PC-3 (cell line): ENCODE measurements at regions not wholly inside any gene's neighbourhood (a gene's known extent, or its start where the extent isn't known, plus 50 kb on each side); places are given as distances from the start of the nearest gene placed in this dataset.

Experiments used
- ATAC-seq: fragments of 200-7000 bp; cut with Tn5 transposase; 2 replicates; pipeline ENCODE4 v1.9.1; 2020; ENCODE audit warnings: mild to moderate bottlenecking, moderate library complexity
- BruUV-seq: library from RNA; stranded (reverse); fragments of 400-500 nt; replicated peaks from 2 replicates; lab custom pipeline; 2021; lab: Mats Ljungman, UMichigan
- CTCF ChIA-PET: fragments of 300-600 bp; sonication (Branson Sonifier 250); formaldehyde crosslinking; loops from one replicate; lab custom pipeline; 2022; ENCODE audit warnings: antibody characterized with exemption; lab: Charles Lee
- POLR2A ChIA-PET: fragments of 300-600 bp; sonication (Branson Sonifier 250); formaldehyde crosslinking; loops from one replicate; lab custom pipeline; 2022; ENCODE audit warnings: antibody characterized with exemption; ENCODE audit not compliant: unreplicated experiment; lab: Charles Lee
- DNase-seq: peaks from one replicate; pipeline ENCODE4 v3.0.0-alpha.2; 2015
- H2AFZ ChIP-seq: fragments of 300-600 bp; sonication (generic); 2 replicates; pipeline ENCODE4 v1.6.0; 2016; ENCODE audit warnings: antibody characterized with exemption, low read length
- H3F3A ChIP-seq: fragments of 300-600 bp; sonication (generic); one replicate; pipeline ENCODE4 v1.6.0; 2017; ENCODE audit warnings: antibody characterized with exemption, low read length, control low read depth, mild to moderate bottlenecking; ENCODE audit not compliant: unreplicated experiment
- H3K27ac ChIP-seq: fragments of 300-600 bp; sonication (generic); 2 replicates; pipeline ENCODE4 v1.5.1; 2016; ENCODE audit warnings: mild to moderate bottlenecking, low read length
- H3K27me3 ChIP-seq: fragments of 300-600 bp; sonication (generic); 2 replicates; pipeline ENCODE4 v1.6.1; 2016; ENCODE audit warnings: low read length, mixed read lengths
- H3K36me3 ChIP-seq: fragments of 300-600 bp; sonication (generic); 2 replicates; pipeline ENCODE4 v1.6.1; 2016; ENCODE audit warnings: low read depth, mixed run types, low read length, mixed read lengths
- H3K4me1 ChIP-seq: fragments of 300-600 bp; sonication (generic); 2 replicates; pipeline ENCODE4 v1.5.1; 2016; ENCODE audit warnings: low read length; ENCODE audit not compliant: insufficient read depth
- H3K4me2 ChIP-seq: fragments of 300-600 bp; sonication (generic); 2 replicates; pipeline ENCODE4 v1.6.0; 2016; ENCODE audit warnings: low read length
- H3K4me3 ChIP-seq: fragments of 300-600 bp; sonication (generic); 2 replicates; pipeline ENCODE4 v1.5.1; 2016; ENCODE audit warnings: mild to moderate bottlenecking, low read length, mixed read lengths
- H3K79me2 ChIP-seq: fragments of 300-600 bp; sonication (generic); 2 replicates; pipeline ENCODE4 v1.6.1; 2017; ENCODE audit warnings: low read length, mixed read lengths
- H3K9ac ChIP-seq: fragments of 300-600 bp; sonication (generic); 2 replicates; pipeline ENCODE4 v1.6.0; 2016; ENCODE audit warnings: mild to moderate bottlenecking, low read length
- H3K9me2 ChIP-seq: fragments of 300-600 bp; sonication (generic); replicated peaks from 2 replicates; pipeline ENCODE4 v1.6.1; 2016; ENCODE audit warnings: mixed run types, low read length, mixed read lengths
- H3K9me3 ChIP-seq: fragments of 300-600 bp; sonication (generic); 2 replicates; pipeline ENCODE4 v1.6.1; 2016; ENCODE audit warnings: low read length, mixed read lengths
- H4K20me1 ChIP-seq: fragments of 300-600 bp; sonication (generic); 2 replicates; pipeline ENCODE4 v1.6.1; 2016; ENCODE audit warnings: low read length, mixed read lengths
- EZH2 ChIP-seq: fragments of 300-600 bp; sonication (generic); IDR thresholded peaks from one replicate; pipeline ENCODE4 v1.6.1; 2017; ENCODE audit warnings: antibody characterized with exemption, mild to moderate bottlenecking, low read length; ENCODE audit not compliant: unreplicated experiment
- EZH2phosphoT487 ChIP-seq: fragments of 300-600 bp; sonication (generic); IDR thresholded peaks from 2 replicates; pipeline ENCODE4 v1.6.1; 2018; ENCODE audit warnings: mild to moderate bottlenecking, antibody characterized with exemption, low read length, borderline replicate concordance
- intact Hi-C: fragments of 100-400 bp; cut with micrococcal nuclease; formaldehyde crosslinking; loops from 2 replicates; pipeline ENCODE4 v1.9.0; 2023
- TF ChIP-seq, protein P1 (sequence below): fragments of 300-600 bp; sonication (generic); conservative IDR thresholded peaks from 2 replicates; pipeline ENCODE4 v1.5.1; 2017; ENCODE audit warnings: antibody characterized with exemption, low read depth, mild to moderate bottlenecking, low read length

DNA sequence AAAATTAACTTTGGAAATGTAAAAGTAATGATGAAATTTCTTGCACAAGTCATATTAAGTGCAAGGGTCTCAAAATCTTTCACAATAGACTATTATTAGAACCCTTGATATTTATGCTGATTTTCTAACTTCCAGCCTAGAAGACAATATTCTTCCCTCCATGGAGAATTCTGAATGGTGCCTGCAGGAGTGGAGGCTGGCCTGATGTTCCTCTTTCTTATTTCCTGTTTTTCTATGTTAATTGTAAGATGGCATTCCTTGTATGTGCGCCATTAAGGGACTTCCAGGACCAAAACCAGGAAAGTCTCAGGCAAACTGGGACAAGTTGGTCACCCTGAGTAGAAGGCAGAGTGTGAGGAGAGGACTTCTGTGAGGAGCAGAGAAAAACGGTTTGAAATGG lies 294.9 kb downstream of the DLEU7 start:
- ATAC-seq, result no peak
- no peaks in the 10 kb centered on the region for H3K36me3 ChIP-seq
- DNase-seq, result no peak
- H3K4me3 ChIP-seq, result no peak overlapping the region
- no peaks in the 10 kb centered on the region for H3K79me2 ChIP-seq
- H3K9ac ChIP-seq, result no peak overlapping the region
- H3K4me1 ChIP-seq, result peaks cover 9% of the 10 kb centered on the region; the same call in 1 of the 2 replicates
- no TSS peak for BruUV-seq
- CTCF ChIA-PET, result no interaction called here
- H4K20me1 ChIP-seq, result no peaks in the 10 kb centered on the region
- H2AFZ ChIP-seq, result no peak overlapping the region
- no peaks in the 10 kb centered on the region for H3K9me3 ChIP-seq
- no peaks in the 10 kb centered on the region for H3F3A ChIP-seq
- TF ChIP-seq EZH2 (no peak), EZH2phosphoT487 (no peak)
- TF ChIP-seq, protein P1, sequence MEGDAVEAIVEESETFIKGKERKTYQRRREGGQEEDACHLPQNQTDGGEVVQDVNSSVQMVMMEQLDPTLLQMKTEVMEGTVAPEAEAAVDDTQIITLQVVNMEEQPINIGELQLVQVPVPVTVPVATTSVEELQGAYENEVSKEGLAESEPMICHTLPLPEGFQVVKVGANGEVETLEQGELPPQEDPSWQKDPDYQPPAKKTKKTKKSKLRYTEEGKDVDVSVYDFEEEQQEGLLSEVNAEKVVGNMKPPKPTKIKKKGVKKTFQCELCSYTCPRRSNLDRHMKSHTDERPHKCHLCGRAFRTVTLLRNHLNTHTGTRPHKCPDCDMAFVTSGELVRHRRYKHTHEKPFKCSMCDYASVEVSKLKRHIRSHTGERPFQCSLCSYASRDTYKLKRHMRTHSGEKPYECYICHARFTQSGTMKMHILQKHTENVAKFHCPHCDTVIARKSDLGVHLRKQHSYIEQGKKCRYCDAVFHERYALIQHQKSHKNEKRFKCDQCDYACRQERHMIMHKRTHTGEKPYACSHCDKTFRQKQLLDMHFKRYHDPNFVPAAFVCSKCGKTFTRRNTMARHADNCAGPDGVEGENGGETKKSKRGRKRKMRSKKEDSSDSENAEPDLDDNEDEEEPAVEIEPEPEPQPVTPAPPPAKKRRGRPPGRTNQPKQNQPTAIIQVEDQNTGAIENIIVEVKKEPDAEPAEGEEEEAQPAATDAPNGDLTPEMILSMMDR, result no peak
- POLR2A ChIA-PET, result no interaction called here
- no peak overlapping the region for H3K27ac ChIP-seq
- intact Hi-C loops, result no loop called here
- no peaks in the 10 kb centered on the region for H3K27me3 ChIP-seq
- H3K9me2 ChIP-seq, result no peaks in the 10 kb centered on the region
- H3K4me2 ChIP-seq, result no peak overlapping the region

DNA sequence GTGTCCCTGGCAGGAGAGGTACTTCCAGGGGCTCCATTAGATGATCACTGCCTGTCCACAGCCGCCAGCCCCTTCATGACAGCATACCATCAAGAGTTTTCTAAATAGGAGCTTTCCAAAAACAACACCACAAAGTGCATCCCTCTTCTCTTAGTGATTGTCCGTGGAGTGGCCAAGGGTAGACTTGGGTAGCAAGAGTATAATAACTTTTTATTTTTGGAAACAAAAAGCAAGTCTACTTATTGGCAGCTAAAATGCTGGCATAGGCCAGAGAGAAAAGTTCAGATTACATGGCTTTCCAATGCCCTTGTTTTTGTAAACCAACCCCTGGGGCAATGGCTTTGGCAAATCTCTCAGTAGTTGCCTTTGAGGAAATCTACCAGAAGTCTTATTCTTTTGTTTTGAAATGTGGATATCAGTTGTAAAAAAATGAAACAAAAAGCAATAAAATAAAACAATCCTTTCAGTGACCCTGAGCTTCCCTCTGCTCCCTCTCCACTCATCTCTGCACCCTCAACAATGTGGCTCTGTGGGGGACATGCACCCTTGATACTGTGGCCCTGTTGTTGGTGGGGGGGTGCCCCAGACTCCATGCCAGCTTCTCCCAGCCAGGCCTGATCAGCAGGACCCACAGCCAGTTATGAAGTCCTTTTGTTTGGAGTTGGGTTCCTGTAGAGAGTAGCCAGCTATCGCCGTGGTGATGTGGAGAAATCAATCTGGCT lies 294.1 kb downstream of the DLEU7 start:
- no peak overlapping the region for H3K9ac ChIP-seq
- no peaks in the 10 kb centered on the region for H3K79me2 ChIP-seq
- H2AFZ ChIP-seq, result no peak overlapping the region
- no TSS peak for BruUV-seq
- no peak overlapping the region for H3K4me3 ChIP-seq
- peaks cover 9% of the 10 kb centered on the region; the same call in 1 of the 2 replicates for H3K4me1 ChIP-seq
- no peak for DNase-seq
- no peak for ATAC-seq
- intact Hi-C loops, result no loop called here
- CTCF ChIA-PET, result no interaction called here
- no peak overlapping the region for H3K4me2 ChIP-seq
- H3F3A ChIP-seq, result no peaks in the 10 kb centered on the region
- no peaks in the 10 kb centered on the region for H3K9me3 ChIP-seq
- TF ChIP-seq, protein P1, result no peak
- TF ChIP-seq EZH2, result no peak
- no peak for TF ChIP-seq EZH2phosphoT487
- H3K27me3 ChIP-seq, result no peaks in the 10 kb centered on the region
- no peaks in the 10 kb centered on the region for H4K20me1 ChIP-seq
- no peaks in the 10 kb centered on the region for H3K9me2 ChIP-seq
- no peak overlapping the region for H3K27ac ChIP-seq
- H3K36me3 ChIP-seq, result no peaks in the 10 kb centered on the region
- POLR2A ChIA-PET, result no interaction called here

DNA sequence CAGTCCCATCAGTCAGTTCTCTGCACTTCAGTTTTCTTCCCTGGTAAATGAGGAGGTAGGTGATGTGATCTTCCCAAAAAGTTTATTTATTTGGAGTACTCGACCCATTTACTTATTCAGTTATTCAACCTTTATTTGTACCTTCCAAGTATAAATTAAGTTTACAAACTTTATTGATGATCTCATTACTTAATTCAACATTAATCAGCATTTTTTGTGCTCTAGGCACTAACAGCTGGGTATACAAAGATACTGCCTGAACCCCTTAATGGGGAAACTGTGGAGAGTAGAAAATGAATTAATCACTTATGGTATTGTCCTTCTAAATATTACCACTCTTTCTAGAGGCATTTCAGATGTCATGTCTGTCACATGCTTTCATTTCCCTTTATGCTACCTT lies 293.3 kb downstream of the DLEU7 start:
- H3K79me2 ChIP-seq, result no peaks in the 10 kb centered on the region
- no peaks in the 10 kb centered on the region for H3K36me3 ChIP-seq
- no peaks in the 10 kb centered on the region for H3K9me2 ChIP-seq
- ATAC-seq, result no peak
- no peak for DNase-seq
- H3K4me1 ChIP-seq, result peaks cover 9% of the 10 kb centered on the region; the same call in 1 of the 2 replicates
- H3K4me2 ChIP-seq, result no peak overlapping the region
- H4K20me1 ChIP-seq, result no peaks in the 10 kb centered on the region
- no peak overlapping the region for H3K9ac ChIP-seq
- POLR2A ChIA-PET, result no interaction called here
- no peak overlapping the region for H3K4me3 ChIP-seq
- CTCF ChIA-PET, result no interaction called here
- BruUV-seq, result no TSS peak
- no peak overlapping the region for H3K27ac ChIP-seq
- TF ChIP-seq, protein P1, result no peak
- no peak for TF ChIP-seq EZH2
- no peak for TF ChIP-seq EZH2phosphoT487
- intact Hi-C loops, result no loop called here
- no peaks in the 10 kb centered on the region for H3K9me3 ChIP-seq
- no peak overlapping the region for H2AFZ ChIP-seq
- H3K27me3 ChIP-seq, result no peaks in the 10 kb centered on the region
- no peaks in the 10 kb centered on the region for H3F3A ChIP-seq
